Upper lobe of right lung (tissue), 1 donor: ENCODE measurements at regions not wholly inside any gene's neighbourhood (a gene's known extent, or its start where the extent isn't known, plus 50 kb on each side); places are given as distances from the start of the nearest gene placed in this dataset.

ENCODE experiments used
- ATAC-seq: fragments of 200-7000 bp; cut with Tn5 transposase; one replicate; pipeline ENCODE4 v1.9.1; 2020; ENCODE audit warnings: mild to moderate bottlenecking, moderate library complexity
- DNase-seq: peaks from one replicate; pipeline ENCODE4 v3.0.0-alpha.2; 2020
- H3K27ac ChIP-seq: fragments of 200-600 bp; one replicate; pipeline ENCODE4 v1.8.0; 2022
- H3K27me3 ChIP-seq: fragments of 200-600 bp; one replicate; pipeline ENCODE4 v1.8.0; 2022; ENCODE audit warnings: mild to moderate bottlenecking
- H3K36me3 ChIP-seq: fragments of 200-600 bp; one replicate; pipeline ENCODE4 v1.8.0; 2022
- H3K4me1 ChIP-seq: fragments of 200-600 bp; one replicate; pipeline ENCODE4 v1.8.0; 2022
- H3K4me3 ChIP-seq: fragments of 200-600 bp; one replicate; pipeline ENCODE4 v1.8.0; 2022; ENCODE audit warnings: mild to moderate bottlenecking
- H3K9me3 ChIP-seq: fragments of 200-600 bp; one replicate; pipeline ENCODE4 v1.8.0; 2022
- intact Hi-C: fragments of 100-400 bp; cut with DNase I; formaldehyde crosslinking; loops from one replicate; pipeline ENCODE4 v1.11.0; 2022
- TF ChIP-seq, protein P1 (sequence below): fragments of 200-600 bp; IDR thresholded peaks from one replicate; pipeline ENCODE4 v1.8.0; 2022; ENCODE audit warnings: antibody characterized with exemption
- donor health status: DM: no; HTN: yes; CAD: no; lungs with severe emphysema.

GRCh38 chr2:53568469-53568868, 199.1 kb upstream of the CHAC2 start:
- ATAC-seq (peak; percentile 45), DNase-seq (no peak)
- TF ChIP-seq, protein P1, sequence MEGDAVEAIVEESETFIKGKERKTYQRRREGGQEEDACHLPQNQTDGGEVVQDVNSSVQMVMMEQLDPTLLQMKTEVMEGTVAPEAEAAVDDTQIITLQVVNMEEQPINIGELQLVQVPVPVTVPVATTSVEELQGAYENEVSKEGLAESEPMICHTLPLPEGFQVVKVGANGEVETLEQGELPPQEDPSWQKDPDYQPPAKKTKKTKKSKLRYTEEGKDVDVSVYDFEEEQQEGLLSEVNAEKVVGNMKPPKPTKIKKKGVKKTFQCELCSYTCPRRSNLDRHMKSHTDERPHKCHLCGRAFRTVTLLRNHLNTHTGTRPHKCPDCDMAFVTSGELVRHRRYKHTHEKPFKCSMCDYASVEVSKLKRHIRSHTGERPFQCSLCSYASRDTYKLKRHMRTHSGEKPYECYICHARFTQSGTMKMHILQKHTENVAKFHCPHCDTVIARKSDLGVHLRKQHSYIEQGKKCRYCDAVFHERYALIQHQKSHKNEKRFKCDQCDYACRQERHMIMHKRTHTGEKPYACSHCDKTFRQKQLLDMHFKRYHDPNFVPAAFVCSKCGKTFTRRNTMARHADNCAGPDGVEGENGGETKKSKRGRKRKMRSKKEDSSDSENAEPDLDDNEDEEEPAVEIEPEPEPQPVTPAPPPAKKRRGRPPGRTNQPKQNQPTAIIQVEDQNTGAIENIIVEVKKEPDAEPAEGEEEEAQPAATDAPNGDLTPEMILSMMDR, result no peak
- no peaks in the 10 kb centered on the region for H3K9me3 ChIP-seq
- no peak overlapping the region for H3K4me3 ChIP-seq
- no peaks in the 10 kb centered on the region for H3K27me3 ChIP-seq
- H3K36me3 ChIP-seq, result no peaks in the 10 kb centered on the region
- H3K4me1 ChIP-seq, result no peaks in the 10 kb centered on the region
- no peak overlapping the region for H3K27ac ChIP-seq
- intact Hi-C loops, result no loop called here

DNA sequence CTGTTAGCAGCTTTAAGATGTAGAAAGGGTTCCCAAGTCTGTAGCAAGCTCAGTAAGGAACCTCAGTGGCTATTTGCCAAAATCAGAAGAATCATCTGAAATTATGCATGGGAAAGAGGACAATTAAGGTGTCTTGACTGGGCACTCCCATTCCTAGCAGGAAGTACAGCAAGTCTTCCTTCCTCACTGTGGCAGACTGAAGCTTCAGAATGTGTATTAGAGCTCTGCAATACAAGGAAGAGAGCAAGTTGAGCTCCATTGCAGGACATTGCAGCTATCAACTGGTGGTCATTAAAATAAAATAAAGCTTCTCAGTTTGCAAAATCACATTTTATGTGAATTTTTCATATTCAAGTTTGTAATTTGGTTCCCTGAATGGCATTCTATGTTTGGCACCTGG, 200.5 kb upstream of the CHAC2 start:
- ATAC-seq, result no peak
- TF ChIP-seq, protein P1, result no peak
- intact Hi-C loops, result no loop called here

GRCh38 chr2:53562407-53562806, 205.2 kb upstream of the CHAC2 start:
- ATAC-seq (peak; percentile 14), DNase-seq (no peak)
- no peak overlapping the region for H3K4me3 ChIP-seq
- H3K9me3 ChIP-seq, result no peaks in the 10 kb centered on the region
- H3K4me1 ChIP-seq, result no peaks in the 10 kb centered on the region
- no peaks in the 10 kb centered on the region for H3K27me3 ChIP-seq
- intact Hi-C loops, result no loop called here
- TF ChIP-seq, protein P1, result no peak
- H3K27ac ChIP-seq, result no peak overlapping the region
- H3K36me3 ChIP-seq, result no peaks in the 10 kb centered on the region

More for the DNA sequence above, 200.5 kb upstream of the CHAC2 start:
- Histone ChIP-seq H3K27ac (no peak overlapping the region), H3K9me3 (no peaks in the 10 kb centered on the region), H3K4me1 (no peaks in the 10 kb centered on the region), H3K27me3 (no peaks in the 10 kb centered on the region), H3K36me3 (no peaks in the 10 kb centered on the region), H3K4me3 (no peak overlapping the region)
- no peak for DNase-seq

DNA sequence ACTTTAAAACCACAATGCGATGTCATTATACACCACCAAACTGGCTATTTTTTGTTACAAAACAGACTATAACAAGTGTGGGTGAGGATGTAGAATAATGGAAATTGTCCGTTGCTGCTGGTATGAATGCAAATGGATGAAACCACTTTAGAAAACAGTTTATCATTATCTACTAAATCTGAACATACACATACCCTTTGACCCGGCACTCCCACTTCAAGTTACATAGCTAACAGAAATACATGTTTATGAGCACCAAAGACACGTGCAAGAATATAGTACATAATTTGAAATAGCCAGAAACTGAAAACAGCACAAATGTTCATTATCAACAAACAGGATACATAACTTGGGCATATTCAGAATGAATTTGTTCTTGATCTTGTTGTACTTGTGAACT, 206.4 kb upstream of the CHAC2 start:
- Histone ChIP-seq H3K36me3 (no peaks in the 10 kb centered on the region), H3K4me1 (no peaks in the 10 kb centered on the region), H3K27me3 (no peaks in the 10 kb centered on the region), H3K4me3 (no peak overlapping the region), H3K27ac (no peak overlapping the region), H3K9me3 (no peaks in the 10 kb centered on the region)
- TF ChIP-seq, protein P1, result no peak
- intact Hi-C loops, result no loop called here
- DNase-seq (no peak), ATAC-seq (no peak)

DNA sequence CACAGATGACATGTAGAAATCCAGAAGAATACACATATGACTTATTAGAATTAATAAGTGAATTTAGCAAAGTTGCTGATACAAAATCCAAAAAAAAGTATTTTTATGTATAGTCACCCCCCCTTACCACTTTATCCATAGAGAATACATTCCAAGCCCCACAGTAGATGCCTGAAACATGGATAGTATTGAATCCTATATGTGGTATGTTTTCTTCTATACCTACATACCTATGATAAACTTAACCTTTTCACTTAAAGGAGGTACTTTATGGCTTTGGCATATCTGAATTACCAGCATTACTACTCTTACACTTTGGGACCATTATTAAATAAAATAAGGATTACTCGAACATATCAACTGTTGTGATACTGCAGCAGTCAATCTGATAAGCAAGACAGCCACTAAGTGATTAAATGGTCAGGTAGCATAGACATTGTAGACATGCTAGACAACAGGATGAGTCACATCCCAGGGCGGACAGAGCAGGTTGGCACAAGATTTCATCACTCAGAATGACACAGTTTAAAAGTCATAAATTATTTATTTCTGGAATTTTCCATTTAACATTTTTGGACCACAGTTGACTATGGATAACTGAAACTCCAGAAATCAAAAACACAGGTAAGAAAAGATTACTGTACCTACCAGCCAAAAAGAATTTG, 208.2 kb upstream of the CHAC2 start:
- Histone ChIP-seq H3K36me3 (no peaks in the 10 kb centered on the region), H3K27ac (no peak overlapping the region), H3K9me3 (no peaks in the 10 kb centered on the region), H3K4me3 (no peak overlapping the region), H3K27me3 (no peaks in the 10 kb centered on the region), H3K4me1 (no peaks in the 10 kb centered on the region)
- ATAC-seq, result no peak
- intact Hi-C loops, result no loop called here
- TF ChIP-seq, protein P1, result no peak
- DNase-seq, result no peak

DNA sequence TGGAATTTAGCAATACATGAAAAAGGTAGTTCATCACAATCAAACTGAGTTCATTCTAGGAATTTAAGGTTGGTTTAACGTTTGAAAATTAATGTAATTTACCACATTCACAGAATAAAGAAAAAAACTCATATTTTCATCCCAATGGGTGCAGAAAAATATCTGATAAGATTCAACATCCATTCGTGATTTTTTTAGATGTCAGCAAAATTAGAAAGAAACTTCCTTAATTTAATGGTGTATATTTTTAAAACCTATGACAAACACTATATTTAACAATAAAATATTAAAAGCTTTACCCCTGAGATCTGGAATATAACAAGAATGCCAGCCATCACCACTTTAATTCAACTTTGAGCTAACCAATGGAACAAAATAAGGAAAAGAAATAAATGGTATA, 208.7 kb upstream of the CHAC2 start:
- ATAC-seq, result no peak
- TF ChIP-seq, protein P1, result no peak
- Histone ChIP-seq H3K9me3 (no peaks in the 10 kb centered on the region), H3K27ac (no peak overlapping the region), H3K36me3 (no peaks in the 10 kb centered on the region), H3K4me3 (no peak overlapping the region), H3K27me3 (no peaks in the 10 kb centered on the region), H3K4me1 (no peaks in the 10 kb centered on the region)
- intact Hi-C loops, result no loop called here
- DNase-seq, result no peak
